GM19395 (cell line): ENCODE measurements at regions not wholly inside any gene's neighbourhood (a gene's known extent, or its start where the extent isn't known, plus 50 kb on each side); places are given as distances from the start of the nearest gene placed in this dataset.

ENCODE experiments used
- ATAC-seq: cut with Tn5 transposase; IDR thresholded peaks from one replicate; pipeline ENCODE4 v1.9.1; 2021; ENCODE audit warnings: mild to moderate bottlenecking, moderate library complexity; ENCODE audit not compliant: unreplicated experiment

DNA sequence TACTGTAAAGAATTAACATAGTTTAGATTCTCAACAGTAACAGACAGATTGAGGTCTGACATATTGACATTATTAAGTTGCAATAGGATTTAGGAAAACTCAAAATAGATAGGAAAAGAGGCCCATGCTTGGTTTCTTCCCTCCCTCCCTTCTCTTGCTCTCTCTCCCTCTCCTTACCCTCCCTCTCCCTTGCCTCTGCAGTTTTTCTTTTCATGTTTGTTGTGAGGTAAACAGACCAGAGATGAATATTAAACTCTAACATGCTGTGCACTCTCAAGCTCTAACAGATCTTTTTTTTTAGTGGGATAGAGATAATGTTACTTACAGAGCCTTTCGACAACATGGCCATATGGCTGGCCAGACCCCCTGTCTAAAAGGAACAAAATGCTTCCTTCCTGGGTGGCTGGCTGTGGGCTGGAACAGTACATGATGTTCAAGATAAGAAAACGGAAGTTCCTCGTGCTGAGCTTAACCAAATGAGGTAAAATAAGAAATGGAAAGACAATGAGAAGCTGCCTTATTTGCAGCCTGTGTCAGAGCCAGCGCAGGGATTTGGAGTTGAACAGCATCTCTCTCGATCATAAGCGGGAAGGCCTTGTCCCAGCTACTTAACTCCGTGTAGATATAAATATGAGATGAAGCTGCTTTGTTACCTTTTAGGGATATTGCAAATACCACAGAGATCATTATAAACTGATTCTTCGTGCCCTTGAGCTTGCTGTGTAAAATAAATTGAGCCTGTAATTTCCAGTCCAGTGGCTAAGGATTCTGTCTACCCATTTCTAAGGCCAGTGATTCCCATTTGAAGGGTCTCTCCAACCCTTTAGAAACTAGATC, 391.9 kb upstream of the NPVF start:
- no peak for ATAC-seq

DNA sequence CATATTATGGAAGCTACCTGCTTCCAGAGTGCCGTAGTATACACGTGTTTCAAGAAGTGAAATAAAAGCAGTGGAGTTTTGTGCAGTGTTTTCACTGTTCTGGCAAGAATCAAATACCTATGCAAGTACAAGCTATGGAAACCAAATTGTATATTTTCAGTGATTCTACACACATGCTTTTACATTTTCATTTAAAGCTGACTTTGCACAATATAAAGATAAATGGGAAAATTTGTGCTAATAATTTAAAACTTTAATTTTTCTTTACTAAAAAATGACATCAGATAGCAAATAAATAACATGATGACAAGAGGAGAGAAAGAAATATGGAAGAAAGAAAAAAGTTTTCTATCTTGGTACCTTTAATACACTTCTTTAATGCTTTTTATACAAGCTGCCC, 393.7 kb upstream of the NPVF start:
- ATAC-seq: no peak

DNA sequence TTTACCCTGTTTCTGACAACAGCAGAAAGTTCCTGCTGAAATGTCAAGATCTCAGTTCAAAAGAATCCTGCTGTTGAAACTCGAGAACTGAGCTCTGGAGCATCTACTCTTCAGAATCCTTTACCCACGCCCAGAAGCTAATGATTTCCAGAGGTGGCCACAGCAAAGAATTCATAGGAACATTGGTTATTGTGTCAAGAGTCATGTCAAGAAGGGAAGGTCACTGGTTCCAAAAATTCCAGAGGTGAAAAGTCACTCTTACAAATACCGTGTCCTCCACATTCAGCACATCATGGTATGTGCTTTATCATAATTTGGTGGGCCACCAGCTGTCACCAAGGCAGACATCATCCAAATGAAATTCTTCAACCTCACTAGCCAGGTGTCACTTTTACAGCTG, 394.4 kb upstream of the NPVF start:
- no peak for ATAC-seq

DNA sequence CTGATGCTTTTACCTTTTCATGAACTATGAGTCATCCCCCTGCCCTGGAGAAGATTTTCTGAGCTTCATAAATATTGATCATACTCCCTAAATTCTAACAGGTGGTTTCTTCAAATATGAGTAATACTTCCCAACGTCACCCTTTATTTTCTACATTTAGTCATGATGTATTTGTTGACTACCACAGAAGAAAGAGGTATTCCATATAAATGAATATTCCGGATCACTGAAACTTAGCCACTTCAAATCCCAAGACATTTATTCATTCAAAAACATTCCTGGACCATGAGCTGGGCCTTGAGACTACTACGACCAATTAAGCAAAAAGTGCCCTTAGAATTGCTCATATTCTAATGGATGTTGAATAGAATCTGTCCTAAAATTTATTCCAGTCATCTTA, 395.8 kb upstream of the NPVF start:
- ATAC-seq: no peak

DNA sequence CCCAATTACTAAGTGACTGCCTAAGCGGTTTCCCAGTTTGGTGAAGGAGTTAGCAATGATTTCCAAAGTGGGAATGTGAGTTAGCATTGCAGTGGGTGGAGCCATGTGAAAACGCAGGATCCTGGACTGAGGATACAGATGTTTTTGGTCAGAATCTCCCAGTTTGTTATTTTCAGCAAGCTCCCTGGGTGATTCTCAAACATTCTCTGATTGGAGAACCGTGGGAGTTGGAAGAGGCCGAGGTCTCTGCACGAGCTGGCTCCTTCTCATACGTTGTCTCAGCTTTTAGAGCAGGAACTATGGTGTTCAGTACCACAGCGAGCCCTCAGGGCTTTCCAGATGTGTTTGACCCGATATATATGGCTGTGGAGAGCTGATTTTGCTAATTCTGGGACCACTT, 396.5 kb upstream of the NPVF start:
- ATAC-seq: no peak

DNA sequence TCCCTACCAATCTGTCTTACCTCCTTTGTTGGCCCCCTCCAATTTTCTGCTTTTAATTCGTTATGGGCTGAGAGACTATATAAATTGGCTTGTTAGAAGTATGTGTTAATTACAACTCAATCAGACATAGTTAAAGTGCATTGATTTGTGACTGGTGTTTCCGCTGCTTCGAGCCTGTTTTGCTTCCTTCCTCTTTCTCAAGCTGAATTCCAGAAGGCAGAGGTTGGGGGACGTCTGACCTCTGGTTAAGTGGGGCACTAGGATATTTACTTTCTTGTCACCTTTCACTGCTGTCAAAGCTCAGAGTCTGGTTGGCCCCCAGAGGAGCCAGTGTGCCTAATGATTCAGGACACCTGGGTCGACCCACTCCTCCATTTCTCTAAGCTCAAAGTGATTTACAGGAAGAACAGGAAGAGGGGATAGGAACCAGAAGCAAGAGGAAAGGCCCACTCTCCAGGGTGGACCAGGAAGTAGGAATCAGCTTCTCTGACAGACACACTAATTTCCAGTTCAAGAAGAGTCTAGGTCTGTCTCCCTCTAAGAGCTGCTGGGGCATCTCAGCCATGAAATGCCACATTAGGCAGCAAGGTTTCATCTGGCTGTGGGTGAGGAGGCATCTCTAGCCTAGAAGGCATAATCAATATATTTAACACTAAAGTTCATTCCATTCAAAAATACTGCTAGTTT, 397.2 kb upstream of the NPVF start:
- ATAC-seq: no peak

DNA sequence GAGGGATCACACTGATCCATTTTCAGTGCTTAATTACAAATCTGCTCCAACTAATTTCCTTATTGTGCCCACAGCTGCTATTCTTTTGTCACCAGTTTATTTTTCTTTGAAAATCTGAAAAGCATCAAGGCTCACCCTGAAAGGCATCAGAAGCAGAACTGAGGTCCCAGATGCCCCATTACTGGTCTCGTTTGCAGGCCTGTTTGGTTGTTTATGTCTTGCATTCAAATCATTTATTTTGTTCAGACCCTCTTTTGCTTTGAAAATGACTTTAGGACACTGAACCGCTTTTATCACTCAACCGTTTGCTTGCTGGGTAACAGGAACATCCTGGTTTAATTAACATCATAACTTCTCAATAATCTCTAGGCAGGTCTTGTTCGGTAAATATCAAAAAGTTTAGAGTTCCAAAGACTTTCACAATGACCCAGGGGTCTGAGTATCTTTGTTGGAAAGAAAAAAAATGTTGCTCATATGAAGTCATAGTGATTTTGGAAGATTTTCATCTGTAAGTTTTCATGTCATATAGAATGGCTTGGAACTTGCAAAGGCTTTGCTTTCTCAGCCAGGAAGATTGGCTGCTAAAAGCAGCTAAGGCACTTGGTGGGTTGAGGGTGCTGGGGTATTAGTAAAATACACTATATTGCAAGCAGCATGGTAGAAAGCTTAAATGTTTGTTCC, 398.3 kb upstream of the NPVF start:
- no peak for ATAC-seq

DNA sequence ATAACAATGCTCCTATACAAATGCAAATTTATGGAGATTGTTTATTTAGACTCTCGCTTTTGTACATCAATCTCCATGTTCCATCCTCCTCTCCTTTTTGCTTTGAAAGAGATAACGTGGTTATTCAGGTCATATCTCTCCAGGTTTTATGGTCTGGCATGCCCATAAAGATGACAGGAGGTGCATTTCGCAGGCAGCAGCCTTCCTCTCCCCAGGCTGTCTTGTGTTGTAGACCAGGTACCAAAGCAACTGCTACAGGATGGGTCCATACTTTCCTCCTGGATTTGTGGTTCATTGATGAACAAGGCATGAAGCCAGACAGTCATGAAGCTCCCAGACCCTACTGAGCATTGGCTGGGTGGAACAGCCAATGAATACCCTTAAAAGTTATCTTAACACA, 400.2 kb upstream of the NPVF start:
- ATAC-seq: no peak

DNA sequence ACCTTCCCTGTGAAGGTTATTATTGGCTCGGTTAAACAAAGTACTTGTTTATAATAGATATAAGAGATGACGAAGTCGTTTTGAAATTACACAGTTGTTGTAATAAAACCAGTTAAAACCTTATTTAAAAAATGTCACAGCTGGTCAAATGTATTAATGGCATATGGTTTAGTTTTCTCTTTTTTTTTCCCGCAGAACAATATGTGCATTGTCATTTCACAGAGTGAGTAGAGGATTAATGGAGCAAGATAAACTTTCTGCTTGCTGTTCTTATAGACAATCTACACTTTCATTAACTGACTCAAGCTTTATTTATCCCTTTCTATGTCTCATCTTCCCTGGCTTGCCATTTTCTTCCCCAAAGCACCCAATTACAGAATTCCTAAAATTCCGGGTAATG, 404.3 kb upstream of the NPVF start:
- ATAC-seq: no peak

DNA sequence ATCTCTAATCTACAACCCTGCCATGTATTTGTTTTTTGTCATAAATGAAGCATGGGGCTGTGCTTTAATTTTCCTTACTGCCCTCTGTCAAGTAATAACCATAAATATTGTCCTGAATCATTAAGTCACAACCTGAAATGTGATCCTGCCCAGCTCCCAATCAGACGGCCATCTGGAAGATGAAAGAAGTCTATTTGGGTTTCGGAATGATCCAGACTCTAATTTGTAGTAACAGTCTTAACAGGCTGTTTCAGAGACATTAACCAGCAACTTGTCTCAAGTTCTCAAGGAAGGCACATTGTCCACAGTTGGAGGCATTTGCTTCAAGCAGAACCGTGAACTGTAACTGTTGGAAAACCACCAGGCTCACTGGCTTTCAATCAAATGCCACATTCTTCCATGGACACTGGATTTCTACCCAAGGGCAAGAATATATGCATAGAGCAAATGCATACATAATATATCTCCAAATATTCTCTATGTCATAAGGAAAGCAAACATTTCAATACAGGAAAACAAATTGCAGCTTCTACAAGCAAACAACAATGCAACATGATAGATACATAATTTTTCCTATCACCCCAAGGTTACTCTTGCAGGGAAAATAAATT, 405.2 kb upstream of the NPVF start:
- ATAC-seq: no peak

DNA sequence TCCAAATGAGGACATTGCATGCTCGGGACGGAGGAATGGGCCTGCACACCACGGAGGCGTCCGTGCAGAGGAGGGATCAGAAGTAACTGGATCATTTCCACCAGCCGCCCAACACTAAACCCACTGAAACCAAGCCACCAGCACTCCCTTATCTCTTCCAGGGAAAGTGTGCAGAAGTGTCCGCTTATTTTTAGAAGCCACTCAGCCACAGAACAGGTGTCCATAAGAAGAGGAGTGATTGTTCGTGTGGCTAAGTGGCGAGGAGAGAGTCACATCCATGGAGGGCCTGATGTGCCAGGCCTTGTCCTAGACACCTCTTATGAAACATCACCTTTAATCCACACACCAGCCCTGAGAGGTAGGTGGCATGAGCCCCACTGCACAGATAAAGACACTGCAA, 407.9 kb upstream of the NPVF start:
- ATAC-seq: no peak

DNA sequence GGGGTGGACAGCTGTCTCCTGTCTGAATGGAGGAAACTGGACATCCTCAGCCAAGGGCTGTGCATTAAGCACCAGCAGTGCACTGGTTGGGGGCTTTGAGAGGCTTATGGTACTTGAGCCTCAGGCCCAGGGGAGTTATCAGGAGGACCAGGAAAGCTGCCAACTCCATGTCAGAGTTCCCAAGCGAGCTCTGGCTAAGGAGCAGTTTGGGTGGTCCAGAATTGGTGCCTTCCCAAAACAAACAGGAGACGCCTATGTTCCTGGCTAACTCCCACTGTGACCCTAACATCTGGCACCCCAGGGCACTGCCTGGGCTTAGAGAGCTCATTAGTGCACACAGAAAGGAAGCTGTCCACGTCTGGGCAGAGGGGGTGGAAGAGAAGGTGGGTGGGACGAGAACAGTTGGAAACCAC, 408.6 kb upstream of the NPVF start:
- ATAC-seq: no peak

DNA sequence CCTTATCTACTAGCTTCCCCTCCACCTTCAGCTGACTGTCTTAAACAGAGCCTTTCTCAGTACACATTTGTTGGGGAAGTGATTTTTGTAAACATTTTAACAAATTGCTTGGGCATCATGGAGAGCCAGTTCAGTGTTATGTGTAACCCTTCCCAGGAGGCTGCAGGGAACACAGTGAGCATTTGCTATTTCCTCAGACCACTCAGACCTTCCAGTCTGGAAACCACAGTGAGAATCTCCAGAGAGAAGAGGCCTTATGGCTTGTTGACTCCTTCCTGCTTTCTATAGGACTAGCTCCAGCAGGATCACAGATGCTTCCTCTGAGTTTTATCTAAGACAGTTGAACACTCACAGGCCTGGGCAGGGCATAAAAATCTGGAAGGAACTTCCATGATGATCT, 409.8 kb upstream of the NPVF start:
- no peak for ATAC-seq

DNA sequence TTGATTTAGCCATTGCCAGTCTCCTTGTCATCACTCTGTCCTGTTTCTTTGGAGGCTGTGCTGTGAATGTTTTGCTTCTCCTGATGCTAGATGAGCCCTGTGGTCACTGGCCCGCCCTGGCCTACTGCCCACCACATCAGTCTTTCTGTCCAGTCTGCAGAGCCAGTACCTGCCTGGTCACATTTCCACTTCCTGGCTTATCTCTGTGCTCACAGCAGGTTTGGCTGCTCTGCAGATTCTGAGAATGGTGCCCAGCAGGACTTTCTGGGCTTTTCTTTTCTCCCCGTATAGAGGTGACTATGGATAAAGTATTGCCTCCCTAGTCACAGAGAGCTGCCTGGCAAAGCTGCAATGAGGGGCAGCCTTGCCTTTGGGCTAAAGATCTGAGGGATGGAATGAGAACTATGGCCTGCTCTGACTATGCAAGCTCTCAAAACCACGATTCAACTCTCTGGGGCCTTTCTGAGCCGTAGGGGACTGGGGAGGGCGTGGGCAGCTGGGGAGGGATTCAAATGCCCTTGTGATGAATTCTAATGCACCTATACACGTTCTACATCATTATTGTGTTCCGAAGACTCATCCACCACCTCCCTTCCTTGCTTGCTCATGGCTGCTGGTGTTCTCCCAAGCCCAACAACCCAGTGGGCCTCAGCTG, 410.4 kb upstream of the NPVF start:
- ATAC-seq: no peak

DNA sequence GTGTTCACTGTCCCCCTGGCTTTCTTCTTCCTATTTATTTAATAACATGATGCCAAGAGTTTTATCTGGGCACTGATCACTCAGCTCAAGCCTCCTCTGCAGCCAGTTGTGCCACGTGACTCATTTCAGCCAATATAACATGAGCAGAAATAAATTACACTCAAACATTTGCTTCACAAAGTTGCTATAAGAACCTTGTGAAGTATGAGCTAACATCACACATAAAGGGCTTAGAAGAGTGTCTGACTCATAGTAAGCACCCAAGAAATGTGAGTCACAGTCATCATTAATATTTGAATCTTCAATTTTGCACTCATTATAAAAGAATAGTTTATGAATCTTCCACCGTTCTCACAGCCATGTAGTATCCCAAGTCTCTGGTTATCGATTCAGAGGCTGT, 414.6 kb upstream of the NPVF start:
- ATAC-seq: no peak

DNA sequence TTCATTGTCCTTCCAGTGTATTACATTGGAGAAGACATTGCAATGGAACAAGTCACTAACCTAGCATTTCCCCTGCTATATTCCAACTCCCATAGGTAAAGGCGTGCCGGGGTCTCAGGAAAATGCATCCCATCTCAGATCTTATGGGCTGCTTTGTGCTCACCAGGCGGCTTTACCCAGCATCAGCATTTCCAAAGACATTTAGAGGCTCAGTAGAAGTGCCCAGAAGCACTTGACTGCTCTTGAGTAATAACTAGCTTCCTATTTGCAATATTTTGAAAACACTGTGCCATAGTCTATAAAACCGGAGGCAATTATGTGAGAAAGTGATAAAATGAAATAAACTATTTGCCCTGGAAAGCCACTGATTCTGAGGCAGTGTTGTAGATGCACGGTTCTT, 415.0 kb upstream of the NPVF start:
- no peak for ATAC-seq

DNA sequence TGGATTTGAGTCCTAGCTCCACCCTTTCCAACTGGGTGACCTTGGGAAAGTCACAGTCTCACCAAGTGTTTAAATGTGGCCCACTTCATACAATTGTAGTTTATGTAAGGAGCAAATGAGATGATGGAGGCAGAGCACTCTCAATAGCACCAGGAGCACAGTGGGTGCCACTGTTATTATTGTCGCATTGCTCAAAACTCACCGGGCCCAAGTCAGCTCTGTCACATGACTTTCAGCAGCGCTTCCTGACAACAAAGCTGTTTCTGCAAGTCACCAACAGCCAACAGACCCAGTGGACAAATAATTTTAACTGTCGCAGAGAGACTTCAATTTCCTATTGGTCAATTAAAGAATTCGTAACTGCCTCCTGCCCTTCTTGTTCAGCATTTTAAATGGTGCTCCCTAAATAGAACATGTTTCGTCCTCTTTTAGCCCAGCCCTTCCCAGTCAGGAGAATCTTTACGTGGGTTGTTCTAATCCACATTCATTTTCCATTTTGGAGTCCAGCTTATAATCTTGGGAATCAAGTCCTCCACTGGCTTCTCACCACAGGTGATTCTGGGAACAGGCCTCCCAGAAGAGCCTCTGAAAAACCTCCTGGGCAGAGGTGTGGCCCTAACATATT, 415.6 kb upstream of the NPVF start:
- ATAC-seq: no peak

DNA sequence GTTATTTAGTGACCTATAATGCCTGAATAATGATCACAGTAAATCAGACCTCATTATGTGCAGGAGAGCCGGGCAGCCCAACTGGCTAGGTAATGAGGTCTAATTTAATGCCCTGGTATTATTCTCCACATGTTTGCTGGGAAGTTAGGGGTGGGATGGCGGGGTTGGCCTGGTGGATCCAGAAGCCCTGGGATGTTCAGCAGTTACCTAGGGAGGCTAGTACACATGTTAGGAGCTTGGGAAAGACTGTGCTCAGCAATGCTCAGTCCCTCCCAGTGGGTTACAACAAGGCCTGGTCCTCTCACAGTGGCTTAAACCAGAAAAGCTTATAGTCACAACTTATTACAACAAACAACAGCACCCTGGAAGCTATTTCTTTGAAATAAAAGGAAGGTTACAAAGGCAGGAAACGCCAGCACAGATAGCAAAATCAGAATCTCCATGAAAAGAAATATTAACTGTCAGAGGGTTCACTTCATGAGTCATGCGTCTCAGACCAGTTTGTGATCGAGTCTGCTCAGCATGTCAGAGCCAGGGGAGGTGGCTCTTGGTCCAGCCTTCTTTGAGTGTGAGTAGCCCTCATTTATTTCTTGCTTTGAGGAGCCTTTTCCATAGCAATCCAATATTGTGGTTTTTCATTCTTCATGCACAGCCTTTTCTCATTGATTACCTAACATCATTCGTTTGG, 418.6 kb upstream of the NPVF start:
- no peak for ATAC-seq

DNA sequence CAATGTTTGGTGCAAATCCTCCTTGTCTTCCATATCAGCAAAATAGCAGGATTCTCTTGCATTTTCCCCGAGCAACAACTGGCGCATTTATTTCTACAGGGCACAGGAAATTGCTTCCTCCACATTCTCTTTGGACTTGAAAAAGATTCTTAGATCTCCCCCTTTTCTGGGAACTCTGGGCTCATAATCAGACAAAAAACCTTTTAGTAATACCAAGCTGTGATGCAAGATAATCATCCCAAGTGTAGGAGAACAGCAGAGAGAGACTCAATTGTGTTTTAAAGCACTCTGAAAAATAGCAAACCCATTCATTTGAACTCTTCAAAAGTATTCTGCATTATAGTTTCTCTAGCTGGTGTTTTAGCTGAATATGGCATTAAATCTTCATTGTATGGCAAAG, 419.6 kb upstream of the NPVF start:
- ATAC-seq: no peak

DNA sequence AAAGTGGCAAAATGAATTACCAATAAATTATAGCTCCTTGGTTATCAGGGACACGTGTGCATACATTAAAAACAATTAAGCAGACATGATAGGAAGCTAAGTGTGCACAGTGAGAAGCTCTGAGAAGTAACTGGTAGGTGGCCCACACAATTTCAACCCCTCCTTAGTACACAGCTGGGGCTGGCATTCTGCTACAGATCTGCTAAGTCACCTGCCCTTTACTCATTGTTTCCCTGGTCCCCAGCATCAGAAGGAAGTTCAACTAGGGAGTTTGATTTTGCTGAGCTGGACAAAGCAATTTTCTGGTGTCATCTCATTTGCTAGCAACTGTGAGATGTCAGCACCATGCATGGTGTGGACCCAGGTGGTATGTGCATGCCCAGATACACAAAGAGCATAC, 424.1 kb upstream of the NPVF start:
- no peak for ATAC-seq
